GM10248 (cell line): ENCODE measurements at regions not wholly inside any gene's neighbourhood (a gene's known extent, or its start where the extent isn't known, plus 50 kb on each side); places are given as distances from the start of the nearest gene placed in this dataset.

ENCODE experiments used
- CTCF ChIA-PET: fragments of 300-600 bp; sonication (Branson Sonifier 250); formaldehyde crosslinking; extraction: SDS; loops from one replicate; lab custom pipeline; 2021; ENCODE audit warnings: antibody characterized with exemption; lab: Yijun Ruan, JAX
- POLR2A ChIA-PET: fragments of 350-650 bp; sonication (Branson Sonifier 250); formaldehyde crosslinking; extraction: SDS; loops from one replicate; lab custom pipeline; 2020; ENCODE audit warnings: antibody characterized with exemption; lab: Yijun Ruan, JAX
- DNase-seq: peaks from one replicate; pipeline ENCODE4 v3.0.0; 2012; ENCODE audit errors: extremely low spot score
- CTCF ChIP-seq: IDR thresholded peaks from 2 replicates; pipeline ENCODE4 v1.5.1; 2012; ENCODE audit warnings: mild to moderate bottlenecking, low read depth; ENCODE audit errors: extremely low read depth, missing control alignments, control extremely low read depth

GRCh38 chr9:106304401-106304920 is 558.5 kb upstream of the ZNF462 start:
- TF ChIP-seq CTCF = no peak
- CTCF ChIA-PET = interaction anchor here (0.8 kb wide), 2 partner anchors 15 to 42 kb away, joined by 3 to 4 read pairs; no protein-coding TSS in a partner anchor
- POLR2A ChIA-PET = no interaction called here
- DNase-seq = no peak

- no peak for TF ChIP-seq CTCF
- DNase-seq = no peak
- ChIA-PET CTCF (interaction anchor here (1.3 kb wide), 1 partner anchor 16 kb away, joined by 4 read pairs; no protein-coding TSS in a partner anchor), POLR2A (no interaction called here)
Measured at GRCh38 chr9:106305428-106306133, 557.4 kb upstream of the ZNF462 start.

- TF ChIP-seq CTCF = no peak
- no peak for DNase-seq
- POLR2A ChIA-PET = no interaction called here
- CTCF ChIA-PET = no interaction called here
Measured at GRCh38 chr9:106307670-106308069, 555.3 kb upstream of the ZNF462 start.

- POLR2A ChIA-PET = no interaction called here
- no peak for TF ChIP-seq CTCF
- DNase-seq = no peak
- CTCF ChIA-PET = no interaction called here
Measured at GRCh38 chr9:106309925-106310324, 553.0 kb upstream of the ZNF462 start.

GRCh38 chr9:106310782-106311181 is 552.2 kb upstream of the ZNF462 start:
- ChIA-PET CTCF (no interaction called here), POLR2A (no interaction called here)
- TF ChIP-seq CTCF = no peak
- no peak for DNase-seq

- DNase-seq = no peak
- POLR2A ChIA-PET = no interaction called here
- CTCF ChIA-PET = no interaction called here
- TF ChIP-seq CTCF = no peak
Measured at GRCh38 chr9:106312906-106313305, 550.1 kb upstream of the ZNF462 start.
